ENCODE measurements at regions not wholly inside any gene's neighbourhood (a gene's known extent, or its start where the extent isn't known, plus 50 kb on each side); places are given as distances from the start of the nearest gene placed in this dataset.

DNA sequence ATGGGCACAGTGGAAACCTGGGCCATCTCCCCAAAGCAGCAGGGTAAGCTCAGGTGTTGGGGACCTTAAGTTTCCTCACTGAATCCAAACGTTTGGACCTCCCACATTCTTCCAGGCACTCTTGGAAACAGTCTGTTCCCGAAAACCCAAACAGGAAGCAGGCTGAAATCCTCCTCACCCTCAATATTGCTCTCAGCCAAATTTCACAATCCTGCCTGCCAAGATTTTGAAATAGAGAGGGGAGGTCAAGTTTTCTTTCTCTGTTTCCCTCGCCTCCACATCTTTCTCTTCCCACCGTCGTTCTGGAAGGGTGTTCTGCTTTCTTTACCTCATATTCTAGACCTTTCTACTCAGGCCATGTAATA lies 392.0 kb upstream of the SASH1 start:
- Histone ChIP-seq H3K27ac (ENCODE audit: low read depth, low read length) (no peak overlapping the region), H3K9me3 (ENCODE audit: low read depth, low read length) (no peaks in the 10 kb centered on the region), H3K79me2 (ENCODE audit: insufficient read depth, low read length) (no peaks in the 10 kb centered on the region), H4K20me1 (ENCODE audit: insufficient read depth, low read length) (no peaks in the 10 kb centered on the region), H2AFZ (ENCODE audit: low read length) (peak overlapping the region; percentile 26), H3K4me3 (ENCODE audit: insufficient read depth, low read length) (peak overlapping the region; percentile 11), H3K4me1 (ENCODE audit: insufficient read depth, low read length) (peaks cover 10% of the 10 kb centered on the region), H3K36me3 (ENCODE audit: insufficient read depth, low read length) (no peaks in the 10 kb centered on the region), H3K4me2 (ENCODE audit: insufficient read depth, low read length) (peak overlapping the region; percentile 71), H3K27me3 (ENCODE audit: insufficient read depth, low read length) (no peaks in the 10 kb centered on the region)
- no peak for DNase-seq (ENCODE audit: insufficient read length, low spot score, missing footprints)
- TF ChIP-seq, protein P1, sequence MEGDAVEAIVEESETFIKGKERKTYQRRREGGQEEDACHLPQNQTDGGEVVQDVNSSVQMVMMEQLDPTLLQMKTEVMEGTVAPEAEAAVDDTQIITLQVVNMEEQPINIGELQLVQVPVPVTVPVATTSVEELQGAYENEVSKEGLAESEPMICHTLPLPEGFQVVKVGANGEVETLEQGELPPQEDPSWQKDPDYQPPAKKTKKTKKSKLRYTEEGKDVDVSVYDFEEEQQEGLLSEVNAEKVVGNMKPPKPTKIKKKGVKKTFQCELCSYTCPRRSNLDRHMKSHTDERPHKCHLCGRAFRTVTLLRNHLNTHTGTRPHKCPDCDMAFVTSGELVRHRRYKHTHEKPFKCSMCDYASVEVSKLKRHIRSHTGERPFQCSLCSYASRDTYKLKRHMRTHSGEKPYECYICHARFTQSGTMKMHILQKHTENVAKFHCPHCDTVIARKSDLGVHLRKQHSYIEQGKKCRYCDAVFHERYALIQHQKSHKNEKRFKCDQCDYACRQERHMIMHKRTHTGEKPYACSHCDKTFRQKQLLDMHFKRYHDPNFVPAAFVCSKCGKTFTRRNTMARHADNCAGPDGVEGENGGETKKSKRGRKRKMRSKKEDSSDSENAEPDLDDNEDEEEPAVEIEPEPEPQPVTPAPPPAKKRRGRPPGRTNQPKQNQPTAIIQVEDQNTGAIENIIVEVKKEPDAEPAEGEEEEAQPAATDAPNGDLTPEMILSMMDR (IDR thresholded peaks at IDR 0.05; ENCODE audit: extremely low read depth, low read depth, low read length), result no peak

- no peaks in the 10 kb centered on the region for H3K79me2 ChIP-seq (ENCODE audit: insufficient read depth, low read length)
- TF ChIP-seq, protein P1 (IDR thresholded peaks at IDR 0.05; ENCODE audit: extremely low read depth, low read depth, low read length), result no peak
- DNase-seq (ENCODE audit: insufficient read length, low spot score, missing footprints), result peak; percentile 54
- no peak overlapping the region for H3K27ac ChIP-seq (ENCODE audit: low read depth, low read length)
- H3K4me1 ChIP-seq (ENCODE audit: insufficient read depth, low read length), result peaks cover 10% of the 10 kb centered on the region
- H3K9me3 ChIP-seq (ENCODE audit: low read depth, low read length), result no peaks in the 10 kb centered on the region
- H3K36me3 ChIP-seq (ENCODE audit: insufficient read depth, low read length), result no peaks in the 10 kb centered on the region
- no peaks in the 10 kb centered on the region for H4K20me1 ChIP-seq (ENCODE audit: insufficient read depth, low read length)
- no peak overlapping the region for H3K4me3 ChIP-seq (ENCODE audit: insufficient read depth, low read length)
- no peak overlapping the region for H2AFZ ChIP-seq (ENCODE audit: low read length)
- no peaks in the 10 kb centered on the region for H3K27me3 ChIP-seq (ENCODE audit: insufficient read depth, low read length)
- H3K4me2 ChIP-seq (ENCODE audit: insufficient read depth, low read length), result no peak overlapping the region
Observed at GRCh38 chr6:147951726-147952125, 390.9 kb upstream of the SASH1 start.

GRCh38 chr6:147954938-147955337 lies 387.7 kb upstream of the SASH1 start:
- Histone ChIP-seq H3K27ac (ENCODE audit: low read depth, low read length) (no peak overlapping the region), H3K4me1 (ENCODE audit: insufficient read depth, low read length) (peaks cover 10% of the 10 kb centered on the region), H3K27me3 (ENCODE audit: insufficient read depth, low read length) (no peaks in the 10 kb centered on the region), H3K9me3 (ENCODE audit: low read depth, low read length) (no peaks in the 10 kb centered on the region), H3K4me2 (ENCODE audit: insufficient read depth, low read length) (no peak overlapping the region), H4K20me1 (ENCODE audit: insufficient read depth, low read length) (no peaks in the 10 kb centered on the region), H3K79me2 (ENCODE audit: insufficient read depth, low read length) (no peaks in the 10 kb centered on the region), H2AFZ (ENCODE audit: low read length) (no peak overlapping the region), H3K36me3 (ENCODE audit: insufficient read depth, low read length) (no peaks in the 10 kb centered on the region), H3K4me3 (ENCODE audit: insufficient read depth, low read length) (no peak overlapping the region)
- DNase-seq (ENCODE audit: insufficient read length, low spot score, missing footprints), result no peak
- TF ChIP-seq, protein P1 (IDR thresholded peaks at IDR 0.05; ENCODE audit: extremely low read depth, low read depth, low read length), result no peak

DNA sequence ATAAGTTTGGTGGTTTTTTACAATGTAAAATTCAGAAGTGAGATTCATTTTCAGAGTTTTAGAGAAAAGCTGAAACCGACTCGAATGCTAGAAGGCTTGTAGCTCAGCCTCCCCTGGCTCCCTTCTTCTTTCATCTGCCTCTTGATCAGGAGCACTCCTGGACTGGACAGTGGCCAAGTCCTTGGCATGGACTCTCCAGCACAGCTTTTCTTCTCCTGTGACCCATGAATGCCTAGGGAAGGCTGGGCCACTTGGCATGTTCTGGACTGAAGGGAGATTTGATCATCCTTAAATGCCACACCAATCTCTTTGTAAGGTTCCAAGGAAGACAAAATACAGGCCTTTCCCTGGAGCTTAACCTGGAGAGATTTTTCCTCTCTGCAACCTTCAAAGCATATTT lies 384.0 kb upstream of the SASH1 start:
- H3K79me2 ChIP-seq (ENCODE audit: insufficient read depth, low read length), result no peaks in the 10 kb centered on the region
- H2AFZ ChIP-seq (ENCODE audit: low read length), result no peak overlapping the region
- H3K4me2 ChIP-seq (ENCODE audit: insufficient read depth, low read length), result no peak overlapping the region
- H3K27ac ChIP-seq (ENCODE audit: low read depth, low read length), result no peak overlapping the region
- no peak overlapping the region for H3K4me3 ChIP-seq (ENCODE audit: insufficient read depth, low read length)
- H3K36me3 ChIP-seq (ENCODE audit: insufficient read depth, low read length), result no peaks in the 10 kb centered on the region
- no peaks in the 10 kb centered on the region for H4K20me1 ChIP-seq (ENCODE audit: insufficient read depth, low read length)
- no peak for DNase-seq (ENCODE audit: insufficient read length, low spot score, missing footprints)
- no peaks in the 10 kb centered on the region for H3K27me3 ChIP-seq (ENCODE audit: insufficient read depth, low read length)
- no peaks in the 10 kb centered on the region for H3K9me3 ChIP-seq (ENCODE audit: low read depth, low read length)
- TF ChIP-seq, protein P1 (IDR thresholded peaks at IDR 0.05; ENCODE audit: extremely low read depth, low read depth, low read length), result no peak
- no peaks in the 10 kb centered on the region for H3K4me1 ChIP-seq (ENCODE audit: insufficient read depth, low read length)

Measured in osteoblast (primary cell).